ENCODE measurements at regions not wholly inside any gene's neighbourhood (a gene's known extent, or its start where the extent isn't known, plus 50 kb on each side); places are given as distances from the start of the nearest gene placed in this dataset.

DNA sequence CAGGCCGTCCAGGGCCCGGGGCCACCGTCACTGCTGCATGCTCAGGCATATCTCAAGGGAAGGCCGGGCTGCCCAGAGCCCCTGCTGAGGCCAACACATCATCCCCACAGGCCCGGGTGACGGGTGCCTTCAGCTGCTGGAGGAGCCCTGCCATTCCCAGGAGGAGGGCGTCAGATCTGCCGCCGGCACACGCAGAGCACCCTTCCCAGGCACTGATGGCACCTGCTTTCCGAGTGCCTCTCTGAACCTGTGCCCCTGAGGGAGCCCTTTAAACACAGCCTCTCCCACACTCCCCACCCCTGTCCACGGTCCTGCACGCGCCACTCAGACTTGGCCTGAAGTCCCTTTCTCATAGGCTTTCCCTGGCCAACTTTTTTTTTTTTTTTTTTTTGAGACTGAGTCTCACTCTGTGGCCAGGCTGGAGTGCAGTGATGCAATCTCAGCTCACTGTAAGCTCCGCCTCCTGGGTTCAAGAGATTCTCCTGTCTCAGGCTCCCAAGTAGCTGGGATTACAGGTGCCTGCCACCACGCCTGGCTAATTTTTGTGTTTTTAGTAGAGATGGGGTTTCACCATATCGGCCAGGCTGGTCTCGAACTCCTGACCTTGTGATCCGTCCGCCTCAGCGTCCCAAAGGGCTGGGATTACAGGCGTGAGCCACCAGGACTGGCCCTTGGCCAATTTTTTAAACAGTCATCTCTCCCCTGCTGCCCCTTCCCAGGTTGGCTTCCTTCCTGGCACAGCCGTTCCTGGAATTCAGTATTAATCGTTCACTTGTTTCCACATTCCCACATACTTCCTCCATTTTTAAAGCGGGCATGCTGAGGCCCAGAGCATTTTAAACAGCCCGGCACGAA lies 211.7 kb downstream of the NDUFA10 start:
- H3K4me3 ChIP-seq (ENCODE audit: low read depth, low read length) = no peak overlapping the region
- TF ChIP-seq, protein P1, sequence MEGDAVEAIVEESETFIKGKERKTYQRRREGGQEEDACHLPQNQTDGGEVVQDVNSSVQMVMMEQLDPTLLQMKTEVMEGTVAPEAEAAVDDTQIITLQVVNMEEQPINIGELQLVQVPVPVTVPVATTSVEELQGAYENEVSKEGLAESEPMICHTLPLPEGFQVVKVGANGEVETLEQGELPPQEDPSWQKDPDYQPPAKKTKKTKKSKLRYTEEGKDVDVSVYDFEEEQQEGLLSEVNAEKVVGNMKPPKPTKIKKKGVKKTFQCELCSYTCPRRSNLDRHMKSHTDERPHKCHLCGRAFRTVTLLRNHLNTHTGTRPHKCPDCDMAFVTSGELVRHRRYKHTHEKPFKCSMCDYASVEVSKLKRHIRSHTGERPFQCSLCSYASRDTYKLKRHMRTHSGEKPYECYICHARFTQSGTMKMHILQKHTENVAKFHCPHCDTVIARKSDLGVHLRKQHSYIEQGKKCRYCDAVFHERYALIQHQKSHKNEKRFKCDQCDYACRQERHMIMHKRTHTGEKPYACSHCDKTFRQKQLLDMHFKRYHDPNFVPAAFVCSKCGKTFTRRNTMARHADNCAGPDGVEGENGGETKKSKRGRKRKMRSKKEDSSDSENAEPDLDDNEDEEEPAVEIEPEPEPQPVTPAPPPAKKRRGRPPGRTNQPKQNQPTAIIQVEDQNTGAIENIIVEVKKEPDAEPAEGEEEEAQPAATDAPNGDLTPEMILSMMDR (IDR thresholded peaks at IDR 0.05; ENCODE audit: low read depth, low read length) = no peak

DNA sequence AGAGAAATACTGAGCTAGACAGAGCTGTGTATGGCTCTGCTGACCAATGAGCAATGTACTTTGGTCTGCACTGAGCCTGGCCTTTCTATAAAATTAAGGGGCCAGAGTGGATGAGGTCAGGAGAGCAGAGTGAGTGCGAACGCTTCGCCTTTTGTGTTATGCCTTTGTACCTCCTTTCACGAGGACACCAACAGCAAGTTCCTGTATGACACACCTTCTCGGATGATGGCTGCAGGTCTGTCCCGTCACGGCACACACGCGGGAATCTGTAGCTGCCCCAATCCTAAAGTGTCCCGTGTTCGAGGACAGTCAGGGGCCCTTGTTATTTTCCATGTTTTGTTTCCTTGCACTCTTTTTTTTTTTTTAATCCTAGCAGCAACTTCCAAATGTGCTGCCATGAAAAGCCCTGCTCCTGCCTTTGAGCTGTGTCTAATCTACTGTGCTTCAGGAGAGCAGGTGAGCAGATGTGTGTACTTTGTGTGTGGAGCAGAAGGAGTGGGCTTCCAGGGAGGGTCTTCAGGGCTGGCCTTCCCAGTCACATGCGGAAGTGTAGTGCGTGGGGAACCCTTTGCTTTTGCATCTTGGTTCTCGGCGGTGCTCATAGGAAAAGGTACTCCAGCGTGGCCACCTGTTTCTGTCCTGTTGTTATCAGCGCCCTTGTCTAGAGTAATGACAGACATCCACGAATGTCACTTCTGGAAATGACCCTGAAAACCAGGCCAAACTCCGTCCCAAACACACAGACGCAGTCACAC lies 213.2 kb downstream of the NDUFA10 start:
- TF ChIP-seq, protein P1 (IDR thresholded peaks at IDR 0.05; ENCODE audit: low read depth, low read length) = no peak
- no peak overlapping the region for H3K4me3 ChIP-seq (ENCODE audit: low read depth, low read length)

DNA sequence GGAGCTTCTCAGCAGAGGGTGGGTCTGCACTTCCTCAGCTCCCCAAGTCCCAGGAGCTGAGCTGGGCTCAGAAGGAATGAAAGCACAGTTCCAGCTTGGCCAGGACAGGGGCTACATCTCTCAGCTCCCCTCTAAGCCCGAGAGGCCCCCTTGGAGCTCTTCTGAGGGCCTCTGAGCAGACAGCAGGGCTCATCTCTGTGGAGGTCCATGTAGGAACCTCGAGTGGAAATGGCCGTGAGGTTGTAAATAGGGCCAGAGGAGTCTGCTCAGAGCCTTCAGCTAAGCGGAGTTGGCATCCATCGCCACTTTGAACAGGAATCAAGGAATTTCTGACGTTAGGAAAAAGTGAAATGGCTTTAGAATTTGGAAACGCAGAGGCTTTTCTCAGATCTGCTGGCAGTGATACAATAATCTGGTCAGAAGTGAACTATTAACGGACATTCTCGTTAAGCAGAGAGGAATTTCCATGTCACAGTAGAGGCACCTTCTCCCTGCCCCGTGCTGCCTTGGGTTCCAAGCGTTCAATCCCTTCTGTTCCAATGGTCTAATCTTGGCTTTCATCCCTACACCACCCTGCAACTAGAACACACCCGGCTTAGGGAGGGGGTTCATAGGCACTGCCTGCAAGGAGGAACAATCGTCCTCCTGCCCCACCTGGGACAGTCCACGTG lies 213.9 kb downstream of the NDUFA10 start:
- H3K4me3 ChIP-seq (ENCODE audit: low read depth, low read length) = no peak overlapping the region
- TF ChIP-seq, protein P1 (IDR thresholded peaks at IDR 0.05; ENCODE audit: low read depth, low read length) = no peak

DNA sequence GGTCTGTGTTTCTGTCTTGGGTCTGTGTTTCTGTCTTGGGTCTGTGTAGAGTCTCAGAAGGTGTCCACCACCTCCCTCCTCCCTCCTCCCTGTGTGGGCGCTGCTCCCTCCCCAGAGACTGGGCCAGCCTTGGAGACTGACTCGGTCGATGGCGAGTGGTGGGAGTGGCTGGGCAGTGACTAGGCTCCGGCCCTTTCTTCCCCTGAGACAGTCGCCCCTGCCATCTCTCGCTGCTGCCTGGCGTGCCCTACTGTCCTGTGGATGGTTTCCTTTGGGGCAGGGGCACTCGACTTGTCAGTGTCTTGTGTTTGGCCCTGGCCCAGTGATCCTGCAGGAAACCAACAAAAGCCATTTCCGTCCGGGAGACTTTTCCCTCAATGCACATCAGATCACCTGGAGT lies 215.8 kb downstream of the NDUFA10 start:
- TF ChIP-seq, protein P1 (IDR thresholded peaks at IDR 0.05; ENCODE audit: low read depth, low read length) = no peak
- H3K4me3 ChIP-seq (ENCODE audit: low read depth, low read length) = no peak overlapping the region

DNA sequence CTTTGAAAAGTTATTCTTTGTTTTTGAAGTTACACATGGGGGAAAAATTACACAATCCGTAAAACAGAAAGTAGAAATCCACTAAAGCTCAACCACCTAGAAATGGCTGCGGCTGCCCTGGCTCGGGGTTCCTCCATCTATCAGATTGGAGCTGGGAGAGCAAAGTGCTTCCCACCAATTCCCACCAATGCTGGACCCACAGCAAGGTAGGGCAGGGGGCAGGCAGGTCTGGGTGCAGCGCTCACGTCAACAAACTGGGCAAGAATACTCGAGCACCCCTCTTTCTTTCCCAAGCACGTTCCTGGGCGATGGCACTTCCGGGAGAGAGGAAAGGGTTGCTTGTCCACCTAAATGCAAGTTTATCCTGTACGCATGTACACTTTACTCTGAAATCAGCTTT lies 217.6 kb downstream of the NDUFA10 start:
- TF ChIP-seq, protein P1 (IDR thresholded peaks at IDR 0.05; ENCODE audit: low read depth, low read length) = no peak
- H3K4me3 ChIP-seq (ENCODE audit: low read depth, low read length) = no peak overlapping the region; the same call in 1 of the 2 replicates

DNA sequence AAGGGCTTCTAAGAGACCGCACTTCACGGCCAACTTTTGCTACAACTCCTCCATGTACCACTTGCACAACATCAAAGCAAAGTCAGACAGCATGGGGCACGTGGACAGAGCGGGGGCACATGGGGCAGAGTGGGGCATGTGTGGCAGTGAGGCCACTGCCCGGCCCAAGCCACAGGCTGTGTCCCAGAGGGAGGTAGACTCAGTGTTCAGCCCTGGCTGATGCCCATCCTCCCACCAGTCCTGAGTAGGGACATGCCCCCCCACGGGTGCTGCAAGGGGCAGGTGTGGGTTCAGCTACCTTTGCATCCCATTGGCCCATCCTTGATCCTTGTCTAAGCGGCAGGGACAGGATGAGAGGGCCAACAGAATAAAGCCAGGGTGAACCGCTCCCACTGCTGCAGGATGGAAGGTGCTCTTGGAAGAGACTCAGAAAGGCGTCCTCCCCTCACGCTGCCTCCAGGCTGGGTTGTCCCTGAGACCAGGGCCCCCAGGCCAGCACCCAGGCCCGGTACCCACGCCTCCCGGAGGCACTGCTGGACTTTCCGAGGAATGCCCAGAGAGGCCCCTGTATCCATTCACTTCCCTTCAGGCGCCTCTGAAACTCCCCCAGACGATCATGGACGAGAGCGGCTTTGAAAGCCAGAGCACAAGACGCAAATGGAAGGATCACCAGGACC lies 218.2 kb downstream of the NDUFA10 start:
- TF ChIP-seq, protein P1 (IDR thresholded peaks at IDR 0.05; ENCODE audit: low read depth, low read length) = no peak
- H3K4me3 ChIP-seq (ENCODE audit: low read depth, low read length) = no peak overlapping the region

Measured in WI38 (cell line).